ENCODE measurements at regions not wholly inside any gene's neighbourhood (a gene's known extent, or its start where the extent isn't known, plus 50 kb on each side); places are given as distances from the start of the nearest gene placed in this dataset.

- intact Hi-C loops (cut with micrococcal nuclease), result loop anchor here (5.0 kb wide), 1 partner anchor 292 kb away; no protein-coding TSS in a partner anchor
- ATAC-seq (no peak), DNase-seq (no peak)
- H3K4me3 Mint-ChIP-seq, result no peak overlapping the region
- ChIA-PET CTCF (no interaction called here), POLR2A (no interaction called here)
- peaks cover 55% of the 10 kb centered on the region for H3K27me3 Mint-ChIP-seq
- H3K4me1 Mint-ChIP-seq (ENCODE audit: low read depth), result peaks cover 6% of the 10 kb centered on the region
- H3K27ac Mint-ChIP-seq, result no peak overlapping the region
- no peaks in the 10 kb centered on the region for H3K36me3 Mint-ChIP-seq (ENCODE audit: low read depth)
- H3K9me3 Mint-ChIP-seq, result no peaks in the 10 kb centered on the region
- no peak for TF ChIP-seq CTCF (IDR thresholded peaks at IDR 0.05)
Measured at GRCh38 chr20:56924292-56925081, 295.4 kb downstream of the TFAP2C start.

- ATAC-seq (no peak), DNase-seq (no peak)
- Mint-ChIP-seq H3K27ac (no peak overlapping the region), H3K4me1 (ENCODE audit: low read depth) (peaks cover 6% of the 10 kb centered on the region), H3K36me3 (ENCODE audit: low read depth) (no peaks in the 10 kb centered on the region), H3K9me3 (no peaks in the 10 kb centered on the region), H3K4me3 (no peak overlapping the region), H3K27me3 (peaks cover 59% of the 10 kb centered on the region)
- intact Hi-C loops (cut with micrococcal nuclease), result loop anchor here (5.0 kb wide), 1 partner anchor 293 kb away; no protein-coding TSS in a partner anchor
- POLR2A ChIA-PET, result no interaction called here
- TF ChIP-seq CTCF (IDR thresholded peaks at IDR 0.05), result no peak
- CTCF ChIA-PET, result no interaction called here
Measured at GRCh38 chr20:56925082-56925830, 296.1 kb downstream of the TFAP2C start.

GRCh38 chr20:56925831-56926170 lies 296.7 kb downstream of the TFAP2C start:
- H3K4me1 Mint-ChIP-seq (ENCODE audit: low read depth), result peaks cover 6% of the 10 kb centered on the region
- ChIA-PET CTCF (no interaction called here), POLR2A (no interaction called here)
- ATAC-seq, result no peak
- DNase-seq, result no peak
- no peak for TF ChIP-seq CTCF (IDR thresholded peaks at IDR 0.05)
- H3K9me3 Mint-ChIP-seq, result no peaks in the 10 kb centered on the region
- no peak overlapping the region for H3K27ac Mint-ChIP-seq
- intact Hi-C loops (cut with micrococcal nuclease), result loop anchor here (5.0 kb wide), 1 partner anchor 294 kb away; no protein-coding TSS in a partner anchor
- H3K36me3 Mint-ChIP-seq (ENCODE audit: low read depth), result no peaks in the 10 kb centered on the region
- peaks cover 61% of the 10 kb centered on the region for H3K27me3 Mint-ChIP-seq
- no peak overlapping the region for H3K4me3 Mint-ChIP-seq

- Mint-ChIP-seq H3K36me3 (ENCODE audit: low read depth) (no peaks in the 10 kb centered on the region), H3K27me3 (peaks cover 61% of the 10 kb centered on the region), H3K4me1 (ENCODE audit: low read depth) (peaks cover 6% of the 10 kb centered on the region), H3K9me3 (no peaks in the 10 kb centered on the region), H3K4me3 (no peak overlapping the region), H3K27ac (no peak overlapping the region)
- no peak for ATAC-seq
- no peak for DNase-seq
- CTCF ChIA-PET, result no interaction called here
- POLR2A ChIA-PET, result no interaction called here
- TF ChIP-seq CTCF (IDR thresholded peaks at IDR 0.05), result no peak
- intact Hi-C loops (cut with micrococcal nuclease), result loop anchor here (5.0 kb wide), 1 partner anchor 294 kb away; no protein-coding TSS in a partner anchor
Measured at GRCh38 chr20:56926501-56926900, 297.4 kb downstream of the TFAP2C start.

GRCh38 chr20:56927127-56927526 lies 298.0 kb downstream of the TFAP2C start:
- ChIA-PET CTCF (no interaction called here), POLR2A (no interaction called here)
- no peak for DNase-seq
- Mint-ChIP-seq H3K4me1 (ENCODE audit: low read depth) (peaks cover 6% of the 10 kb centered on the region), H3K36me3 (ENCODE audit: low read depth) (no peaks in the 10 kb centered on the region), H3K27me3 (peaks cover 61% of the 10 kb centered on the region), H3K27ac (no peak overlapping the region), H3K9me3 (no peaks in the 10 kb centered on the region), H3K4me3 (no peak overlapping the region)
- TF ChIP-seq CTCF (IDR thresholded peaks at IDR 0.05), result no peak
- no peak for ATAC-seq
- intact Hi-C loops (cut with micrococcal nuclease), result loop anchor here (5.0 kb wide), 1 partner anchor 295 kb away; no protein-coding TSS in a partner anchor
